Stimulated activated memory B cell treated with anti-CD40 and anti-IgM and Interleukin-4, amounts not matched to agents 10 μg/mL and 1 μg/mL and 100 μg/mL, for 72 hours (primary cell): ENCODE measurements at regions not wholly inside any gene's neighbourhood (a gene's known extent, or its start where the extent isn't known, plus 50 kb on each side); places are given as distances from the start of the nearest gene placed in this dataset.

Experiments
- ATAC-seq: fragments of 150-1000 bp; cut with Tn5 transposase; 2 replicates; pipeline ENCODE4 v1.10.0; 2021
- H3K27ac Mint-ChIP-seq: one replicate; pipeline ENCODE4 v1.8.0; 2022; ENCODE audit warnings: mild to moderate bottlenecking, mixed read lengths
- H3K27me3 Mint-ChIP-seq: one replicate; pipeline ENCODE4 v1.8.0; 2022; ENCODE audit warnings: mixed read lengths
- H3K36me3 Mint-ChIP-seq: one replicate; pipeline ENCODE4 v1.8.0; 2022; ENCODE audit warnings: mixed read lengths
- H3K4me1 Mint-ChIP-seq: one replicate; pipeline ENCODE4 v1.8.0; 2022; ENCODE audit warnings: mixed read lengths
- H3K4me3 Mint-ChIP-seq: one replicate; pipeline ENCODE4 v1.8.0; 2022; ENCODE audit warnings: mild to moderate bottlenecking, moderate library complexity, mixed read lengths
- H3K9me3 Mint-ChIP-seq: one replicate; pipeline ENCODE4 v1.8.0; 2022; ENCODE audit warnings: mixed read lengths

- ATAC-seq: no peak
These were observed 604.8 kb upstream of the PFKP start for GRCh38 chr10:2462581-2462980.

GRCh38 chr10:2460812-2461211 lies 606.5 kb upstream of the PFKP start:
- no peak overlapping the region for H3K4me3 Mint-ChIP-seq
- no peak for ATAC-seq
- H3K36me3 Mint-ChIP-seq: no peaks in the 10 kb centered on the region
- no peaks in the 10 kb centered on the region for H3K4me1 Mint-ChIP-seq
- no peaks in the 10 kb centered on the region for H3K27me3 Mint-ChIP-seq
- H3K9me3 Mint-ChIP-seq: peaks cover 19% of the 10 kb centered on the region
- no peak overlapping the region for H3K27ac Mint-ChIP-seq

More at GRCh38 chr10:2462581-2462980, 604.8 kb upstream of the PFKP start:
- no peak overlapping the region for H3K27ac Mint-ChIP-seq
- no peaks in the 10 kb centered on the region for H3K27me3 Mint-ChIP-seq
- H3K36me3 Mint-ChIP-seq: no peaks in the 10 kb centered on the region
- no peak overlapping the region for H3K4me3 Mint-ChIP-seq
- peaks cover 19% of the 10 kb centered on the region for H3K9me3 Mint-ChIP-seq
- H3K4me1 Mint-ChIP-seq: no peaks in the 10 kb centered on the region

- Mint-ChIP-seq H3K4me1 (no peaks in the 10 kb centered on the region), H3K36me3 (no peaks in the 10 kb centered on the region), H3K27me3 (no peaks in the 10 kb centered on the region), H3K27ac (no peak overlapping the region), H3K4me3 (no peak overlapping the region), H3K9me3 (peaks cover 10% of the 10 kb centered on the region)
- ATAC-seq: no peak
These were observed 607.6 kb upstream of the PFKP start for GRCh38 chr10:2459713-2460112.

GRCh38 chr10:2456834-2457233 lies 610.5 kb upstream of the PFKP start:
- Mint-ChIP-seq H3K36me3 (no peaks in the 10 kb centered on the region), H3K27ac (no peak overlapping the region), H3K4me3 (no peak overlapping the region), H3K9me3 (peaks cover 8% of the 10 kb centered on the region), H3K4me1 (no peaks in the 10 kb centered on the region), H3K27me3 (no peaks in the 10 kb centered on the region)
- no peak for ATAC-seq

- no peaks in the 10 kb centered on the region for H3K9me3 Mint-ChIP-seq
- H3K36me3 Mint-ChIP-seq: no peaks in the 10 kb centered on the region
- no peak for ATAC-seq
- no peak overlapping the region for H3K27ac Mint-ChIP-seq
- H3K4me3 Mint-ChIP-seq: no peak overlapping the region
- H3K4me1 Mint-ChIP-seq: no peaks in the 10 kb centered on the region
- H3K27me3 Mint-ChIP-seq: no peaks in the 10 kb centered on the region
These were observed 622.0 kb upstream of the PFKP start for GRCh38 chr10:2445370-2445769.

- H3K27ac Mint-ChIP-seq: no peak overlapping the region
- ATAC-seq: no peak
- no peaks in the 10 kb centered on the region for H3K9me3 Mint-ChIP-seq
- no peaks in the 10 kb centered on the region for H3K4me1 Mint-ChIP-seq
- no peak overlapping the region for H3K4me3 Mint-ChIP-seq
- H3K27me3 Mint-ChIP-seq: no peaks in the 10 kb centered on the region
- no peaks in the 10 kb centered on the region for H3K36me3 Mint-ChIP-seq
These were observed 627.4 kb upstream of the PFKP start for GRCh38 chr10:2439983-2440382.

GRCh38 chr10:2439000-2439399 lies 628.3 kb upstream of the PFKP start:
- Mint-ChIP-seq H3K27ac (no peak overlapping the region), H3K36me3 (no peaks in the 10 kb centered on the region), H3K4me3 (no peak overlapping the region), H3K4me1 (no peaks in the 10 kb centered on the region), H3K27me3 (no peaks in the 10 kb centered on the region), H3K9me3 (no peaks in the 10 kb centered on the region)
- no peak for ATAC-seq

- ATAC-seq: no peak
- no peaks in the 10 kb centered on the region for H3K36me3 Mint-ChIP-seq
- H3K4me1 Mint-ChIP-seq: no peaks in the 10 kb centered on the region
These were observed 629.0 kb upstream of the PFKP start for GRCh38 chr10:2438248-2438939.

GRCh38 chr10:2436933-2437332 lies 630.4 kb upstream of the PFKP start:
- no peaks in the 10 kb centered on the region for H3K27me3 Mint-ChIP-seq
- no peaks in the 10 kb centered on the region for H3K4me1 Mint-ChIP-seq
- ATAC-seq: no peak
- no peak overlapping the region for H3K27ac Mint-ChIP-seq
- H3K36me3 Mint-ChIP-seq: no peaks in the 10 kb centered on the region
- H3K4me3 Mint-ChIP-seq: no peak overlapping the region
- no peaks in the 10 kb centered on the region for H3K9me3 Mint-ChIP-seq

More at GRCh38 chr10:2438248-2438939, 629.0 kb upstream of the PFKP start:
- Mint-ChIP-seq H3K27ac (no peak overlapping the region), H3K9me3 (no peaks in the 10 kb centered on the region), H3K4me3 (no peak overlapping the region), H3K27me3 (no peaks in the 10 kb centered on the region)

GRCh38 chr10:2431961-2432360 lies 635.4 kb upstream of the PFKP start:
- no peaks in the 10 kb centered on the region for H3K36me3 Mint-ChIP-seq
- H3K9me3 Mint-ChIP-seq: peaks cover 6% of the 10 kb centered on the region
- no peaks in the 10 kb centered on the region for H3K4me1 Mint-ChIP-seq
- no peak overlapping the region for H3K4me3 Mint-ChIP-seq
- ATAC-seq: no peak
- no peak overlapping the region for H3K27ac Mint-ChIP-seq
- no peaks in the 10 kb centered on the region for H3K27me3 Mint-ChIP-seq

GRCh38 chr10:2427412-2427811 lies 639.9 kb upstream of the PFKP start:
- no peaks in the 10 kb centered on the region for H3K4me1 Mint-ChIP-seq
- no peak overlapping the region for H3K27ac Mint-ChIP-seq
- peaks cover 7% of the 10 kb centered on the region for H3K9me3 Mint-ChIP-seq
- ATAC-seq: no peak
- no peaks in the 10 kb centered on the region for H3K27me3 Mint-ChIP-seq
- no peaks in the 10 kb centered on the region for H3K36me3 Mint-ChIP-seq
- H3K4me3 Mint-ChIP-seq: no peak overlapping the region

GRCh38 chr10:2425320-2425719 lies 642.0 kb upstream of the PFKP start:
- Mint-ChIP-seq H3K4me3 (no peak overlapping the region), H3K27me3 (no peaks in the 10 kb centered on the region), H3K9me3 (peaks cover 3% of the 10 kb centered on the region), H3K27ac (no peak overlapping the region), H3K4me1 (no peaks in the 10 kb centered on the region), H3K36me3 (no peaks in the 10 kb centered on the region)
- no peak for ATAC-seq

GRCh38 chr10:2414562-2414961 lies 652.8 kb upstream of the PFKP start:
- Mint-ChIP-seq H3K27ac (no peak overlapping the region), H3K9me3 (peaks cover 9% of the 10 kb centered on the region), H3K27me3 (no peaks in the 10 kb centered on the region), H3K36me3 (no peaks in the 10 kb centered on the region), H3K4me1 (no peaks in the 10 kb centered on the region), H3K4me3 (no peak overlapping the region)
- no peak for ATAC-seq

- no peak overlapping the region for H3K4me3 Mint-ChIP-seq
- no peaks in the 10 kb centered on the region for H3K27me3 Mint-ChIP-seq
- no peak overlapping the region for H3K27ac Mint-ChIP-seq
- no peaks in the 10 kb centered on the region for H3K4me1 Mint-ChIP-seq
- ATAC-seq: no peak
- peaks cover 9% of the 10 kb centered on the region for H3K9me3 Mint-ChIP-seq
- H3K36me3 Mint-ChIP-seq: no peaks in the 10 kb centered on the region
These were observed 653.3 kb upstream of the PFKP start for GRCh38 chr10:2414039-2414438.

- peaks cover 9% of the 10 kb centered on the region for H3K27me3 Mint-ChIP-seq
- peak; percentile 27 for ATAC-seq
- H3K4me1 Mint-ChIP-seq: no peaks in the 10 kb centered on the region
- H3K27ac Mint-ChIP-seq: no peak overlapping the region
- peaks cover 9% of the 10 kb centered on the region for H3K9me3 Mint-ChIP-seq
- no peaks in the 10 kb centered on the region for H3K36me3 Mint-ChIP-seq
- H3K4me3 Mint-ChIP-seq: no peak overlapping the region
These were observed 657.3 kb upstream of the PFKP start for GRCh38 chr10:2410049-2410448.

- Mint-ChIP-seq H3K9me3 (no peaks in the 10 kb centered on the region), H3K27me3 (peaks cover 28% of the 10 kb centered on the region), H3K36me3 (no peaks in the 10 kb centered on the region), H3K4me3 (no peak overlapping the region), H3K27ac (no peak overlapping the region), H3K4me1 (no peaks in the 10 kb centered on the region)
- ATAC-seq: no peak
These were observed 664.1 kb upstream of the ADARB2 start for GRCh38 chr10:2401459-2401858.

- H3K4me3 Mint-ChIP-seq: no peak overlapping the region
- ATAC-seq: no peak
- no peaks in the 10 kb centered on the region for H3K9me3 Mint-ChIP-seq
- no peak overlapping the region for H3K27ac Mint-ChIP-seq
- no peaks in the 10 kb centered on the region for H3K4me1 Mint-ChIP-seq
- H3K36me3 Mint-ChIP-seq: no peaks in the 10 kb centered on the region
- H3K27me3 Mint-ChIP-seq: peaks cover 19% of the 10 kb centered on the region
These were observed 662.2 kb upstream of the ADARB2 start for GRCh38 chr10:2399482-2399881.
